OCI-LY3 (cell line): ENCODE measurements at regions not wholly inside any gene's neighbourhood (a gene's known extent, or its start where the extent isn't known, plus 50 kb on each side); places are given as distances from the start of the nearest gene placed in this dataset.

ENCODE experiments used
- EZH2phosphoT487 ChIP-seq: fragments of 200-600 bp; shearing (Covaris generic); IDR thresholded peaks from 2 replicates; pipeline ENCODE4 v1.6.1; 2018; ENCODE audit warnings: antibody characterized with exemption, mixed run types, low read depth
- TF ChIP-seq, protein P1 (sequence below): fragments of 200-600, 300-600 bp; sonication (generic); IDR thresholded peaks from 2 replicates; pipeline ENCODE4 v1.5.1; 2014; ENCODE audit warnings: antibody characterized with exemption, low read length, low read depth

DNA sequence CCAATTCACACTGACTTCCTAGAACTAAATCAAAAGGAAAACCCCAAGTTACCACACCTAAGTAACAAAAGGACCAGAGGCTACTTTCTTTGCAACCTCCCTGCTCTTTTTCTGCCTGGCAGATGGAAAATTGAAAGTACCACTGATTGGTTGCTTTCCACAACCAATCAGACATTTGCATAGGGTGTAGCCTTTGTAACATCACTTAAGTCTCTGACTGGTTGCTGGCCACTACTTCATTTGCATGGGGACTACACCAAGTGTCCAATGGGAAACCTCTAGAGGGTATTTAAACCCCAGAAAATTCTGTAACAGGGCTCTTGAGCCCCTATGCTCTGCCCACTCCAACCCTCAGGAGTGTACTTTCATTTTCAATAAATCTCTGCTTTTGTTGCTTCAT, 365.0 kb downstream of the LTN1 start:
- TF ChIP-seq, protein P1, sequence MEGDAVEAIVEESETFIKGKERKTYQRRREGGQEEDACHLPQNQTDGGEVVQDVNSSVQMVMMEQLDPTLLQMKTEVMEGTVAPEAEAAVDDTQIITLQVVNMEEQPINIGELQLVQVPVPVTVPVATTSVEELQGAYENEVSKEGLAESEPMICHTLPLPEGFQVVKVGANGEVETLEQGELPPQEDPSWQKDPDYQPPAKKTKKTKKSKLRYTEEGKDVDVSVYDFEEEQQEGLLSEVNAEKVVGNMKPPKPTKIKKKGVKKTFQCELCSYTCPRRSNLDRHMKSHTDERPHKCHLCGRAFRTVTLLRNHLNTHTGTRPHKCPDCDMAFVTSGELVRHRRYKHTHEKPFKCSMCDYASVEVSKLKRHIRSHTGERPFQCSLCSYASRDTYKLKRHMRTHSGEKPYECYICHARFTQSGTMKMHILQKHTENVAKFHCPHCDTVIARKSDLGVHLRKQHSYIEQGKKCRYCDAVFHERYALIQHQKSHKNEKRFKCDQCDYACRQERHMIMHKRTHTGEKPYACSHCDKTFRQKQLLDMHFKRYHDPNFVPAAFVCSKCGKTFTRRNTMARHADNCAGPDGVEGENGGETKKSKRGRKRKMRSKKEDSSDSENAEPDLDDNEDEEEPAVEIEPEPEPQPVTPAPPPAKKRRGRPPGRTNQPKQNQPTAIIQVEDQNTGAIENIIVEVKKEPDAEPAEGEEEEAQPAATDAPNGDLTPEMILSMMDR: no peak
- no peak for TF ChIP-seq EZH2phosphoT487
